Fibroblast of lung (primary cell): ENCODE measurements at regions not wholly inside any gene's neighbourhood (a gene's known extent, or its start where the extent isn't known, plus 50 kb on each side); places are given as distances from the start of the nearest gene placed in this dataset.

Source experiments
- EZH2 ChIP-seq: IDR thresholded peaks from 2 replicates; pipeline ENCODE4 v1.5.1; 2012; ENCODE audit warnings: low read length, control low read depth, mild to moderate bottlenecking; ENCODE audit errors: missing control alignments
- TF ChIP-seq, protein P1 (sequence below), 2 donors: IDR thresholded peaks in 1 of 2; conservative IDR thresholded peaks in 1 of 2; 1 replicate in 1 of 2; 2 replicates in 1 of 2; pipeline ENCODE4 v1.5.1; 2011 to 2012; ENCODE audit warnings: low read length in 2 of 2, control low read depth in 1 of 2, inconsistent platforms in 1 of 2, low read depth in 1 of 2, mild to moderate bottlenecking in 1 of 2

DNA sequence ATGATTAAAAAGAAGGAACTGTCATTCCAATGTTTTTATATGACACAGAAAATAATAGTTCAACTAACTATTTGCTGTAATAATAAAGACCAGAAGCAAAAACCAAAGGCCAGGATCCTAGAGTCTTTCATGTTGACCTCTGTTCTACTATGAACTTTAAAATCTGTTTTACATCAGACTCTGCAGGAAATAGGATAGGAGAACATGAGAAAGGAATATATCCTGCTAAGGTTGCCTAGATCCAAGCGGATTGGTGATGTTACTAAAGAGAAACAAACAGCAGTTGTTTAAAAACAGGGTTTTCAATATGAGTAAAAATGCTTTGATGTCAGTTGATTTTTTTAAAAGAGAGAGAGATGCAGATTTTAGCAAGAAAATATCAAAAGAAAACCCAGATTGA, 549.6 kb downstream of the ZIC1 start:
- TF ChIP-seq, protein P1, sequence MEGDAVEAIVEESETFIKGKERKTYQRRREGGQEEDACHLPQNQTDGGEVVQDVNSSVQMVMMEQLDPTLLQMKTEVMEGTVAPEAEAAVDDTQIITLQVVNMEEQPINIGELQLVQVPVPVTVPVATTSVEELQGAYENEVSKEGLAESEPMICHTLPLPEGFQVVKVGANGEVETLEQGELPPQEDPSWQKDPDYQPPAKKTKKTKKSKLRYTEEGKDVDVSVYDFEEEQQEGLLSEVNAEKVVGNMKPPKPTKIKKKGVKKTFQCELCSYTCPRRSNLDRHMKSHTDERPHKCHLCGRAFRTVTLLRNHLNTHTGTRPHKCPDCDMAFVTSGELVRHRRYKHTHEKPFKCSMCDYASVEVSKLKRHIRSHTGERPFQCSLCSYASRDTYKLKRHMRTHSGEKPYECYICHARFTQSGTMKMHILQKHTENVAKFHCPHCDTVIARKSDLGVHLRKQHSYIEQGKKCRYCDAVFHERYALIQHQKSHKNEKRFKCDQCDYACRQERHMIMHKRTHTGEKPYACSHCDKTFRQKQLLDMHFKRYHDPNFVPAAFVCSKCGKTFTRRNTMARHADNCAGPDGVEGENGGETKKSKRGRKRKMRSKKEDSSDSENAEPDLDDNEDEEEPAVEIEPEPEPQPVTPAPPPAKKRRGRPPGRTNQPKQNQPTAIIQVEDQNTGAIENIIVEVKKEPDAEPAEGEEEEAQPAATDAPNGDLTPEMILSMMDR (conservative IDR thresholded peaks at IDR 0.05 in 1 of 2, IDR thresholded peaks at IDR 0.05 in 1 of 2; ENCODE audit: low read depth in 1 of 2, low read length in 2 of 2): no peak
- TF ChIP-seq EZH2: no peak
